ENCODE measurements at regions not wholly inside any gene's neighbourhood (a gene's known extent, or its start where the extent isn't known, plus 50 kb on each side); places are given as distances from the start of the nearest gene placed in this dataset.

GRCh38 chrX:63561425-63561824 lies 210.3 kb upstream of the SPIN4 start:
- POLR2A ChIA-PET = no interaction called here
- H3K4me2 ChIP-seq (ENCODE audit: insufficient read depth, low read length) = peak overlapping the region; percentile 96
- no TSS peak for BruUV-seq (replicated peaks)
- H3K9me1 ChIP-seq (replicated peaks; ENCODE audit: control insufficient read depth, extremely low read depth, insufficient read depth, low read length) = no peaks in the 10 kb centered on the region
- TF ChIP-seq JUN (IDR thresholded peaks at IDR 0.05; ENCODE audit: borderline replicate concordance, insufficient read depth, insufficient read length, low read depth) (no peak), MYC (IDR thresholded peaks at IDR 0.05; ENCODE audit: low read depth, low read length) (no peak), EZH2 (IDR thresholded peaks at IDR 0.05; ENCODE audit: borderline replicate concordance, low read depth, low read length, severe bottlenecking) (no peak), POLR2A (IDR thresholded peaks at IDR 0.05; ENCODE audit: low read depth, low read length) (no peak), POLR2AphosphoS5 (IDR thresholded peaks at IDR 0.05; ENCODE audit: insufficient read depth, low read depth, low read length) (no peak), GATA2 (IDR thresholded peaks at IDR 0.05; ENCODE audit: insufficient read depth, insufficient read length, low read depth, low read length) (no peak), FOS (IDR thresholded peaks at IDR 0.05; ENCODE audit: borderline replicate concordance, insufficient read depth, low read length) (no peak)
- TF ChIP-seq, protein P1, sequence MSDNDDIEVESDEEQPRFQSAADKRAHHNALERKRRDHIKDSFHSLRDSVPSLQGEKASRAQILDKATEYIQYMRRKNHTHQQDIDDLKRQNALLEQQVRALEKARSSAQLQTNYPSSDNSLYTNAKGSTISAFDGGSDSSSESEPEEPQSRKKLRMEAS (IDR thresholded peaks at IDR 0.05; ENCODE audit: insufficient read depth, insufficient read length) = no peak
- TF ChIP-seq, protein P2, sequence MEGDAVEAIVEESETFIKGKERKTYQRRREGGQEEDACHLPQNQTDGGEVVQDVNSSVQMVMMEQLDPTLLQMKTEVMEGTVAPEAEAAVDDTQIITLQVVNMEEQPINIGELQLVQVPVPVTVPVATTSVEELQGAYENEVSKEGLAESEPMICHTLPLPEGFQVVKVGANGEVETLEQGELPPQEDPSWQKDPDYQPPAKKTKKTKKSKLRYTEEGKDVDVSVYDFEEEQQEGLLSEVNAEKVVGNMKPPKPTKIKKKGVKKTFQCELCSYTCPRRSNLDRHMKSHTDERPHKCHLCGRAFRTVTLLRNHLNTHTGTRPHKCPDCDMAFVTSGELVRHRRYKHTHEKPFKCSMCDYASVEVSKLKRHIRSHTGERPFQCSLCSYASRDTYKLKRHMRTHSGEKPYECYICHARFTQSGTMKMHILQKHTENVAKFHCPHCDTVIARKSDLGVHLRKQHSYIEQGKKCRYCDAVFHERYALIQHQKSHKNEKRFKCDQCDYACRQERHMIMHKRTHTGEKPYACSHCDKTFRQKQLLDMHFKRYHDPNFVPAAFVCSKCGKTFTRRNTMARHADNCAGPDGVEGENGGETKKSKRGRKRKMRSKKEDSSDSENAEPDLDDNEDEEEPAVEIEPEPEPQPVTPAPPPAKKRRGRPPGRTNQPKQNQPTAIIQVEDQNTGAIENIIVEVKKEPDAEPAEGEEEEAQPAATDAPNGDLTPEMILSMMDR (IDR thresholded peaks at IDR 0.05; ENCODE audit: extremely low read depth in 1 of 2, insufficient read depth in 1 of 2, low read depth in 1 of 2, low read length in 2 of 2) = no peak
- peak overlapping the region; percentile 73 for H3K9ac ChIP-seq (replicated peaks; ENCODE audit: extremely low read depth, insufficient read depth, low read length)
- DNase-seq (ENCODE audit: low read depth, low spot score) (peak; percentile 15), FAIRE-seq (no peak)
- no peak overlapping the region for H3K27ac ChIP-seq (ENCODE audit: insufficient read depth, low read depth, low read length)
- peak overlapping the region; percentile 91 for H2AFZ ChIP-seq (ENCODE audit: low read depth, low read length)
- no peaks in the 10 kb centered on the region for H3K9me3 ChIP-seq (replicated peaks; ENCODE audit: control insufficient read depth, insufficient read depth, low read length)
- intact Hi-C loops (cut with micrococcal nuclease) (loop anchor here (2.0 to 10.0 kb wide), 2 partner anchors 183 to 211 kb away; partner anchors contain the start of gene SPIN4), dilution Hi-C loops (cut with MboI; ENCODE audit: extremely low pct_ligation_motif_present, low sequenced_read_pairs) (no loop called here)
- H4K20me1 ChIP-seq (replicated peaks; ENCODE audit: control insufficient read depth, extremely low read depth, insufficient read depth, low read length) = no peaks in the 10 kb centered on the region
- peak overlapping the region; percentile 64 to 93 (median 82) for H3K4me3 ChIP-seq (replicated peaks in 1 of 3; ENCODE audit: insufficient read depth in 1 of 3, low read depth in 1 of 3, low read length in 3 of 3)
- no peaks in the 10 kb centered on the region for H3K4me1 ChIP-seq (ENCODE audit: control insufficient read depth, extremely low read depth, insufficient read depth, low read length)
- peaks cover 4% of the 10 kb centered on the region for H3K79me2 ChIP-seq (ENCODE audit: control insufficient read depth, insufficient read depth, low read length)
- H3K27me3 ChIP-seq (ENCODE audit: control insufficient read depth in 2 of 2, insufficient read depth in 2 of 2, low read length in 2 of 2) = no peaks in the 10 kb centered on the region
- CTCF ChIA-PET = no interaction called here
- H3K36me3 ChIP-seq (ENCODE audit: control insufficient read depth in 2 of 2, extremely low read depth in 1 of 2, insufficient read depth in 2 of 2, low read length in 2 of 2) = no peaks in the 10 kb centered on the region

All from endothelial cell of umbilical vein (primary cell).